GM19035 (cell line): ENCODE measurements at regions not wholly inside any gene's neighbourhood (a gene's known extent, or its start where the extent isn't known, plus 50 kb on each side); places are given as distances from the start of the nearest gene placed in this dataset.

Experiments used
- ATAC-seq: cut with Tn5 transposase; IDR thresholded peaks from one replicate; pipeline ENCODE4 v1.9.1; 2021; ENCODE audit not compliant: unreplicated experiment

GRCh38 chr3:147582642-147583041 lies 173.5 kb downstream of the ZIC1 start:
- no peak for ATAC-seq

- no peak for ATAC-seq
These were observed 179.9 kb downstream of the ZIC1 start for GRCh38 chr3:147589016-147589415.

- no peak for ATAC-seq
These were observed 195.0 kb downstream of the ZIC1 start for GRCh38 chr3:147604136-147604535.

GRCh38 chr3:147613725-147614124 lies 204.6 kb downstream of the ZIC1 start:
- peak; percentile 83 for ATAC-seq

- no peak for ATAC-seq
These were observed 205.0 kb downstream of the ZIC1 start for GRCh38 chr3:147614210-147614609.

- no peak for ATAC-seq
These were observed 205.9 kb downstream of the ZIC1 start for GRCh38 chr3:147615035-147615434.

GRCh38 chr3:147616998-147617619 lies 207.9 kb downstream of the ZIC1 start:
- no peak for ATAC-seq

GRCh38 chr3:147618691-147619090 lies 209.5 kb downstream of the ZIC1 start:
- ATAC-seq, result no peak

GRCh38 chr3:147619921-147620560 lies 210.9 kb downstream of the ZIC1 start:
- no peak for ATAC-seq

GRCh38 chr3:147620906-147621305 lies 211.7 kb downstream of the ZIC1 start:
- ATAC-seq, result no peak

- no peak for ATAC-seq
These were observed 221.8 kb downstream of the ZIC1 start for GRCh38 chr3:147630921-147631415.

GRCh38 chr3:147640781-147641180 lies 231.6 kb downstream of the ZIC1 start:
- ATAC-seq, result no peak

GRCh38 chr3:147645761-147646160 lies 236.6 kb downstream of the ZIC1 start:
- no peak for ATAC-seq

GRCh38 chr3:147649475-147649874 lies 240.3 kb downstream of the ZIC1 start:
- no peak for ATAC-seq

- no peak for ATAC-seq
These were observed 242.1 kb downstream of the ZIC1 start for GRCh38 chr3:147651107-147651778.

GRCh38 chr3:147652651-147653366 lies 243.6 kb downstream of the ZIC1 start:
- ATAC-seq, result no peak

- ATAC-seq, result no peak
These were observed 244.3 kb downstream of the ZIC1 start for GRCh38 chr3:147653367-147653923.

- no peak for ATAC-seq
These were observed 245.7 kb downstream of the ZIC1 start for GRCh38 chr3:147654827-147655226.

GRCh38 chr3:147655236-147655635 lies 246.1 kb downstream of the ZIC1 start:
- no peak for ATAC-seq

GRCh38 chr3:147656023-147656422 lies 246.9 kb downstream of the ZIC1 start:
- no peak for ATAC-seq

GRCh38 chr3:147661916-147662315 lies 252.8 kb downstream of the ZIC1 start:
- ATAC-seq, result no peak
